Lung microvascular endothelial cell (primary cell): ENCODE measurements at regions not wholly inside any gene's neighbourhood (a gene's known extent, or its start where the extent isn't known, plus 50 kb on each side); places are given as distances from the start of the nearest gene placed in this dataset.

ENCODE experiments used
- DNase-seq, 2 donors: peaks; one replicate each; pipeline versions ENCODE4 v3.0.0 to v3.0.0-alpha.2; 2010; ENCODE audit warnings: low read depth in 2 of 2

- DNase-seq = no peak
These were observed 57.0 kb upstream of the GJB5 start for GRCh38 chr1:34697818-34698217.

- no peak for DNase-seq
These were observed 53.4 kb upstream of the GJB5 start for GRCh38 chr1:34701326-34702060.
